ENCODE measurements at regions not wholly inside any gene's neighbourhood (a gene's known extent, or its start where the extent isn't known, plus 50 kb on each side); places are given as distances from the start of the nearest gene placed in this dataset.

DNA sequence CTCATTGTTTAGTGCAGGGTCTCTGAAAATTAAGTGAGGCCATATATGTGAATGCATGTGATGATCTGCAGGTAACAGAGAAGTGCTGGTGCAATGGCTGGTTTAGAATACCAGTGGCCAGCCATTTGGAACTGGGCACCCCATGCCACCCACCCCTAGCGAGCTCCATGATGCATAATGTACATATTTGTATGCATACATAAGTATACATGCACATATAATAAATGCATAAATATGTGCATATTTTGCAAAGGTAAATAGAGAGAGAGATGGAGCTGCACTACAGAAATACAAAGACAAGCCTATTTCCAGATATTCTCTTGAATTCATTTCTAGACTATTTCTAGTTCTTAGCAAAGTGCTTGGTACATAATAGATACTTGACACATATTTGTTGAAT is 68.5 kb upstream of the IGSF21 start:
- H3K4me3 ChIP-seq (ENCODE audit: low read length): no peak overlapping the region
- no peak for DNase-seq (ENCODE audit: low read depth, low spot score)

DNA sequence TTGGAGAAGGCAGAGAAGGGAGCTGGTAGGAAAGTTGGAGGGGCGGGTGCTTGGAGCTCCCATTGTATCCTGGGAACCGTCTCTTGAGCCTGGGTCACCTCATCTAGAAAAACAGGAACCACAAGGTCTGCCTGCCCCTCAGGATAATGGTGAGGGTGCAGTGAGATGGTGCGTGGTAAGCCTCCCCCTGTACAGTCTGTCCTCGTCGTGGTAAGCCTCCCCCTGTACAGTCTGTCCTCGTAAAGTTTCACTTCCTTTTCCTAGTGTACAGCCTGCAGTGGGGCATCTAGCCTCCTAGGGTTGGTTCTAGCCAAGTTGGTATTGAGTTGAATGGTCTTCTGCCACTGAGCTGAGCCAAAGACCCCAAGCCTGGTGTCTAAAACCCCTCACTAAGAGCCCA is 66.5 kb upstream of the IGSF21 start:
- DNase-seq (ENCODE audit: low read depth, low spot score): no peak
- H3K4me3 ChIP-seq (ENCODE audit: low read length): no peak overlapping the region

DNA sequence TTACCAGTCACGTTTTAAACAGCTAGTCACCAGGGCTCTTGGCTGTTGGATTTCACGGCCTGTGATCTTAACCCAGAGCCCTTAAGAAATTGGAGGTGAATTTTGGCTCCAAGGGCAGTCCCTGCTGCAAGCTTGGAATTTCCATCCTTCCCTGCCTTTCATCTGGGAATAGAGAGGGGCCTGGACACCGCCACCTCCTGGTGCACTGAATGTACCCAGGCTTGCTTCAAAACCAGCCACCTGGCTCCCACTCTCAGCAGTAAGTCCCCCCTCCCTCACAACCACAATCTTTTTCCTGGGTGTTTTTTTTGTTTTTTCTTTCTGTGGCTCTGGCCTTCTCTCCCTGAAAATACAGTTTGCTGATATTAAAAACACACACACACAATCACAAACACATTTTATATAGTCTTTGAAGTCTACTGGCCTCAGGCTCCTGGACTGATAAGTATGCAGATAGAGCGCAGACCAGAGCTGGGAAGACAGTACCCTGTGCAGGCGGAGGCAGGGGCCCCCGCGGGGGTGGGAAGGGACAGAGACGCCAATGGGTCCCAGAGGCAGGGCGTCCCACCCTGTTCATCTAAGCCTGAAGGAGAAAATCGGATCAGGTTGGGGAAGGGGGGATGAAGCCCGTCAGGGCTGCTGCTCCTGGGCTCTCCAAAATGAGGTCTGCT is 65.8 kb upstream of the IGSF21 start:
- H3K4me3 ChIP-seq (ENCODE audit: low read length): no peak overlapping the region
- DNase-seq (ENCODE audit: low read depth, low spot score): no peak

DNA sequence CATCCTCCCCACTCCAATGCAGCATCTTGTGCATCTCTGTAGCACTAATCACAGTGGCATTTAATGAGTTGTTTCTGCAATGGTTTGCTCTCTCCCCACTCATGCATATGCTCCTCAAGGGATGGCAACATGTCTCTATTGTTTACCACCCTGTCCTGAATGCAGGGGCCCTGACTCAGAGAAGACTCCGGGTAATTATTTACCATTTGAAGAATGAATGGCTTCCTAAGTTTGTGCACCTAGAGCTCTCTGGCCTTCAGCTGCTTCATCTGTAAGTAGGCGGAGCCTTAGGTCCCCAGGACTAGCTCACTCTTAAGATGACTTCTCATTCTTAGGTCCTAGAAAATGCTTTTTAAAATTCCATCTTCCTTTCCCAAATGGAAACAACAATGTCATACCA is 63.7 kb upstream of the IGSF21 start:
- no peak for DNase-seq (ENCODE audit: low read depth, low spot score)
- no peak overlapping the region for H3K4me3 ChIP-seq (ENCODE audit: low read length)

DNA sequence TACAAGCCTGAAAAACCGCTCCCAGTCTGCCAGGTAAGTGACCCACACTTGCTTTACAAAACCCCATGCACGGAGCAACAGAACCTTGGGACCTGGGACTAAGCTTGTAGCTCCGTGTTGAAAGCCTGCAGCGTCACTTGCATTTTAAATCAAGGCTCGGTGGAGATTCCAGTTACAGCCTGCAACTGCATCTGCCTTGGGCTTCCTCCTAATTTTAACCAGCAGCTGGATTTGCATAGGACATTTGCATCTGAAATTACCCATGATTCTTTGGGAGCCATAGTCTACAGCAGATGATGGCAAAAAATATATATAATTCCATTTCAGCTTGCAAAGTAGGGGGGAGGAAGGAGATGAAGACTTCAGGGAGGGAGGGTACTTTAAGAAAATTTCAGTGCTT is 62.4 kb upstream of the IGSF21 start:
- no peak for DNase-seq (ENCODE audit: low read depth, low spot score)
- no peak overlapping the region for H3K4me3 ChIP-seq (ENCODE audit: low read length)

DNA sequence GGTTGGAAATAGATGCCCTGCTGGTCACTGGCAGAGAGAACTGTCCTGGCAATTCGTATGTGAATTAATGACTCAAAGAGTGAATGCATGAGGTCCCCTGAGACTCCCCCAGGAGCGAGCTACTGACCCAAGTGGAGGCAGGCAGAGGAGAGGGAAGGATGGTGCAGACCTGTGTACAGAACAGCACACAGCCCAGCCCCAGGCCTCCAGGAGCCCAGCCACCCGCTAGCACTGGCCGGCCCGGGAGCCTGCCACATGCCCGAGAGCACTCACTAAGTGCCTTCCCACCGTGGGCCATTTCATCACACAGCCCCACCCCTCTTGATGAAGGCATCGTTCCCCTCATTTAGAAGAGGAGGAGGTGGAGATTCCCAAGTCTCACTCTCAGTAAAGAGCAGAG is 62.0 kb upstream of the IGSF21 start:
- H3K4me3 ChIP-seq (ENCODE audit: low read length): no peak overlapping the region
- DNase-seq (ENCODE audit: low read depth, low spot score): no peak

DNA sequence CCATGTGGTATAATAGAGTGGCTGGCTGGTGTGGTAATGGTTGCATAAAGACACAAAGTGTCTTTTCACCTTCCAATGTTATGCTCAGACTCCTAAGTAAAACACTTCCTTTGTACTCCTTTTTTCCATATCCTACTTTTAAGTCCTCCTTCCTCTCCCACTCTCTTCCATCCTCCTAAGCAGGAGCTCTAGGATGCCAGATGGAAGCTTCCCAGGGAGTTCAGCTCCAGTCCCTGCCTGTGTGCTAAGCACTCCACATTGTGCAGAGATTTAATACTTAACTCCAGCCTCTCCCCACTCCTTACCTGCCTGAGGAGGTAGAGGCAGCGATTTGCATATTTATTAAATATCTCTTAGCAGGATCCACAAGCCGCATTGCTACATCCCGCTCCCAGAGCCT is 60.5 kb upstream of the IGSF21 start:
- no peak for DNase-seq (ENCODE audit: low read depth, low spot score)
- no peak overlapping the region for H3K4me3 ChIP-seq (ENCODE audit: low read length)

DNA sequence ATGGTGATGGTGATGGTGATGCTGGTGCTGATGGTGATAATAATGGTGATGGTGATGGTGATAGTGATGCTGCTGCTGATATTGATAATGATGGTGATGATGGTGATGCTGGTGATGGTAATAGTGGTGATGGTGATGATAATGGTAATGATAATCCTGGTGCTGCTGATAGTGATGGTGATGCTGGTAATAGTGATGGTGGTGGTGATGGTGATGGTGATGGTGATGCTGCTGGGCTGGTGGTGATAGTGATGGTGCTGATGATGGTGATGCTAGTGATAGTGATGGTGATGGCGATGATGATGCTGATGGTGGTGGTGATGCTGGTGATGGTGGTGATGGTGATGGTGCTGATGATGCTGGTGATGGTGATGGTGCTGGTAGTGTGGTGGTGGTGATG is 58.4 kb upstream of the IGSF21 start:
- no peak overlapping the region for H3K4me3 ChIP-seq (ENCODE audit: low read length)
- no peak for DNase-seq (ENCODE audit: low read depth, low spot score)

DNA sequence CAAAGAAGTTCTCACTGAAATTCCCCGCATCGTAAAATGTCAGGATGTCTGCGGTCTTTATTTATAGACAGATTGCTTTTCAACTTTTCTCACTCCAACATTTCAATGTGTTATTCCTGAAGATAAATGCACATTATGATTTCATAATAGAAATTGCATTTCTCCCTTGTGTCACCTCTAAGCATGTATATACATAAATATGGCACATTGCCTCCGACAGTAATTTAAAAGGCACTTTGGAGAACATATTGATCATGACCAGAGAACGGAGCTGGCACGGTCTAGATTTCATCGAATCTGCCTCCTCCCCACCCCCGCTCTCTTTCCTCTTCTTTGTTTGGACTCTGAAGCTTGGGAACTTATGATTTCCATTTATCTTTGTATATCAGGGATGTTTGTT is 54.9 kb upstream of the IGSF21 start:
- no peak for DNase-seq (ENCODE audit: low read depth, low spot score)
- no peak overlapping the region for H3K4me3 ChIP-seq (ENCODE audit: low read length)

DNA sequence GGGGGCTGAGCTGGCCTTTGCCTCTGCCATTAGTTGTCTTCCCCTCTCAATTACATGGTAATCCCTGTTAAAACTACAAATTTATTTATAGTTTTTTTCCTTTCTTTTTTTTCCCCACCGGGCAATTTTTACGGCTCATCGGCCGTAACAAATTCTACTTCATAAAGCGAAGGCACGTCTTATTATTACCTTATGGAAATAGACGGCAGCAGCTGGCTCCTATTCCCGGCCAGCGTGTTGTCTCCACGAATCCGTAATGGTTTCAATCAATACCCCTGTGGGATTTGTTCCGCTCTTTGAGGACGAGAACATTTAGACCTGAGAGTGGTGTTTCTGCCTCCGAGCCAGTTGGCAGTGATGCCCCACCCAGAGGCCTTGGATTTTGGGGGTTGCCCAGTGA is 52.4 kb upstream of the IGSF21 start:
- no peak overlapping the region for H3K4me3 ChIP-seq (ENCODE audit: low read length)
- no peak for DNase-seq (ENCODE audit: low read depth, low spot score)

DNA sequence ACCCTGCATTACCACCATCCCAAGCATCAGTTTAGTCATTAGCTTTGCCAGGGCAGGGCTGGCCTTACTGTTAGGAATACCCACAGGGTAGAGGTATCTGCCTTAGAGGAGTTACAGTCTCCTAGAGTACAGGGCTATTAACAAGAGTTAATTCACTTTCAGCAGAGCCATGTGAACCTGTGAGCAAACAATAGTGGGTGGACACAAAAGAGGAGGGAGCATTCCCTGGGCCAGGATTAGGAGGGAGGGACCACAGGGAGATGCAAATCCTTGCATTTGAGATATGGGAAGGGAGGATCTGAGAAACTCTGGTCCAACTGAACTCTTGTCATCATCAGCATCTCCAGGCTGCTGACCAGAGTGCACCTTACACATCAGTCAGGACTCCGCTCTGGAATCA is 51.1 kb upstream of the IGSF21 start:
- no peak overlapping the region for H3K4me3 ChIP-seq (ENCODE audit: low read length)
- no peak for DNase-seq (ENCODE audit: low read depth, low spot score)

DNA sequence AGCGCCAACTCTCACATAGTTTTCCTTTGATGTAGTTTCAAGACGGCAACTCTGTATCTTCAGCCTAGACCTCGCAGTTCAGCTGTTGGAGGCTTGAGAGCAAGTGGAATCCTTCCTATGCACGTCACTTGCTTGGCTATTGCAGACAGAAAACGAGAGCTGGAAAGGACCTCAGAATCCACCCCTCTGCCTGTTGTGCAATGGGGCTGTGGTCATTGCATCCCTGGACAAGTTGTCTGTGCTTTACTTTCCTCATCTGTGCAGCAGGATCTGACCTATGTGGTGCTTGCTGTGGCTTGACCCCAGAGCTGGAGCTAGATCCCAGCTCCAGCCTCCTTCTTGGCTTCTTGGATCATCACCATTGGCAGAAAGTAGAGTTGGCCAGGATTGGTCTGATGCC is 50.0 kb upstream of the IGSF21 start:
- H3K4me3 ChIP-seq (ENCODE audit: low read length): no peak overlapping the region
- DNase-seq (ENCODE audit: low read depth, low spot score): no peak

Measured in Jurkat, Clone E6-1 (cell line).